ENCODE measurements at regions not wholly inside any gene's neighbourhood (a gene's known extent, or its start where the extent isn't known, plus 50 kb on each side); places are given as distances from the start of the nearest gene placed in this dataset.

DNA sequence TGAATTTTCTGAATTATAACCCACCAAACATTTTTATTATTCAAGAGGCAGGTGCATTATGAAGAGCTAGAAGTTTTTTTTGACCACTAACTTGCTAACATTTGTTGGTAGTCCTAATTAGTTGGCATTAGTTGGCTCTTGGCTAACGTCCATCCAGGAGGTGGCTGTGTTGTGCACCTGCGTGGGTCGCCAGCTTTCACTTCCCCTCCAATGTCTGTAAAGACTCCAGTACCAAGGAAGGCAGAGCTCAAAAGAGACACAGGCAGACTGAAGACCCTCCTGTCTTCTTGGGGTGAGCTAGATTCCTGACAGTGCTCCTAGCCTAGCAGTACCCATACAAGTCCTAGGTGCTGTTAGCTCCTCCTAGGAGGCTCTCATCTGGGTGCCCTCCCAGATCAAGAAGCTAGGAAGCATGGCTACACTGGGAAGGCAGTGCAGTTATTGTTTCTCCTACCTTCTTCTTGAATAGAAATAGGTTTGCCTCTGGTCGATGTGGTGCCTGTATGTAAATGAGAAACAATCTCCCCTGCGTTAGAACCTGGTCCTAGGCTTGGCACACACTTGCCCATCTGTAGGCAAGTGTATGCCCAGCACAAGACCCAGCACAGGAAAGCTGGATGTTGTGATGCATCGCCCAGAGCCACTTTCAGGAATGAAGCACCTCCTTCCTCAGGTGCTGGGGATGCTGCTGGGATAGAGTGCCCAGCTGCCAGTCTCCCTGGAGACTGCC, 190.9 kb downstream of the ICE1 start:
- TF ChIP-seq, protein P1, sequence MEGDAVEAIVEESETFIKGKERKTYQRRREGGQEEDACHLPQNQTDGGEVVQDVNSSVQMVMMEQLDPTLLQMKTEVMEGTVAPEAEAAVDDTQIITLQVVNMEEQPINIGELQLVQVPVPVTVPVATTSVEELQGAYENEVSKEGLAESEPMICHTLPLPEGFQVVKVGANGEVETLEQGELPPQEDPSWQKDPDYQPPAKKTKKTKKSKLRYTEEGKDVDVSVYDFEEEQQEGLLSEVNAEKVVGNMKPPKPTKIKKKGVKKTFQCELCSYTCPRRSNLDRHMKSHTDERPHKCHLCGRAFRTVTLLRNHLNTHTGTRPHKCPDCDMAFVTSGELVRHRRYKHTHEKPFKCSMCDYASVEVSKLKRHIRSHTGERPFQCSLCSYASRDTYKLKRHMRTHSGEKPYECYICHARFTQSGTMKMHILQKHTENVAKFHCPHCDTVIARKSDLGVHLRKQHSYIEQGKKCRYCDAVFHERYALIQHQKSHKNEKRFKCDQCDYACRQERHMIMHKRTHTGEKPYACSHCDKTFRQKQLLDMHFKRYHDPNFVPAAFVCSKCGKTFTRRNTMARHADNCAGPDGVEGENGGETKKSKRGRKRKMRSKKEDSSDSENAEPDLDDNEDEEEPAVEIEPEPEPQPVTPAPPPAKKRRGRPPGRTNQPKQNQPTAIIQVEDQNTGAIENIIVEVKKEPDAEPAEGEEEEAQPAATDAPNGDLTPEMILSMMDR (IDR thresholded peaks at IDR 0.05) = no peak
- TF ChIP-seq POLR2A (IDR thresholded peaks at IDR 0.05) = no peak

Measured in thyroid gland (tissue), 4 donors.